ELR (cell line): ENCODE measurements at regions not wholly inside any gene's neighbourhood (a gene's known extent, or its start where the extent isn't known, plus 50 kb on each side); places are given as distances from the start of the nearest gene placed in this dataset.
"Not testable (repeated sequence)": the region's sequence is repeated elsewhere in the genome, so short reads cannot be mapped to it uniquely, and the experiment has no call there.

Experiments
- DNase-seq: peaks from one replicate; pipeline ENCODE4 v3.0.0-alpha.2; 2015; ENCODE audit warnings: low read depth

DNA sequence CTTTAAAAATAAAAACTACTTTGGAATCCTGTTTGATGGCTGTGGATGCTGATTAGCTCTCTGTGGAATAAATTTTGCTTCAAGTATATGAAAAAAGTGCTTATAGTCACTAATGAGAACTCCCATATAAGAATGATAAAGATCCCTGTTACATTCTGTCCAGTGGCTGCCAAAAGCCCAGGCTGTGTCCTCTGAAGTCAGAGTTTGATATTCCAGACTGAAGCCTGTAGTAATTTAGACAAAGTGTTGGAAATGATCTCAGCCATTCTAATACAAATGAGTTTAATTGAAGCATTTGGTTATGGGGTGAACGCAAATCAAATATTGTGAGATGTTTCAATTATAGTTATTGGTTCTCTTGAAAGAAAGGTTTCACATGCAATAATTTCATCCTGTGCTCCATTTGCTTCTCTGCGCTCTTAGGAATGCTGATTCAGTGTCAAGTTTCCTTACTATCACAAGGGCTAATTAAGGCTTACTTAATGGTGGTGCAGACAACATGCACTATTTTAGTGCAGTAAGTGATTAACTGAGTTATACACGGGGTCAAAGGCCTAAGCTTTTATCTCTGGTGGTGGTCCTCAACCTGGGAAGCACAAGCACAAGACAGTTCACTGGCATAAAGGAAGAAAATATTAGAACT is 867.6 kb downstream of the SORCS1 start:
- DNase-seq = no peak

DNA sequence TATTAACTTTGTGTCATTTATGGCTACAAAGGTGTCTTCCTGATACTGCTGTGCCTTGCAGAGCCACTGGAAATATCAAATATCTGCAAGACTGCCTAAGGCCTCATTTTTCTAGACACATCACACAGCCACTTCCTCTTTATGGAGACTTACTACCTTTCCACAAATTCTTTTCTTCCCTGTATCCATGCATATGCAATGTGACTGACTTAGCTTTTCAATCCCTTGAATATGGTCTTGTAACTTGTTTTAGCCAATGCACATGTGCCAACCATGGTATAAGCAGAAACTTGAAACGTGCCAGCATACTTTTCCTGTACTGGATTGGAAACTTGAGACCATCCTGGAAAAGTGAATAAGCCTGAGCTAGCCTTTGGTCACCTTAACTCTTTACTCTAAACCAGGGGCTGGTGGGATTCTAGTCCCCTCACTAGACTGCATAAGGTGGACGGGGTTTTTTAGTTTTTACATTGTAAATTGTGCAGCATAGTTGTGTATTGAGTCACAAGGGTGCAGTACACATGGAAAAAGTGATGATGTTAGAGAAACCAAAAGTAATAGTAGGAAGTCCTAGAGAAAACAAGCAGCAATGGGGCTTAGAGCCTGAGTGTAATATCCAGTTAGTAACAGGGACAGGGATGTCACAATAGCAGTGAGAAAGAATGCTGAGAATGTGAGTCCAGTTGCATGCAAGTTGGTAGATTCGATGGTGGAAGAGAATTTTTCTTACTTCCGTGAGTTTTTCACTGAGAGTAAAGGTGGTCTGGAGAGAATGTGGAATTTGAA is 879.5 kb downstream of the SORCS1 start:
- DNase-seq = peak; percentile 31

DNA sequence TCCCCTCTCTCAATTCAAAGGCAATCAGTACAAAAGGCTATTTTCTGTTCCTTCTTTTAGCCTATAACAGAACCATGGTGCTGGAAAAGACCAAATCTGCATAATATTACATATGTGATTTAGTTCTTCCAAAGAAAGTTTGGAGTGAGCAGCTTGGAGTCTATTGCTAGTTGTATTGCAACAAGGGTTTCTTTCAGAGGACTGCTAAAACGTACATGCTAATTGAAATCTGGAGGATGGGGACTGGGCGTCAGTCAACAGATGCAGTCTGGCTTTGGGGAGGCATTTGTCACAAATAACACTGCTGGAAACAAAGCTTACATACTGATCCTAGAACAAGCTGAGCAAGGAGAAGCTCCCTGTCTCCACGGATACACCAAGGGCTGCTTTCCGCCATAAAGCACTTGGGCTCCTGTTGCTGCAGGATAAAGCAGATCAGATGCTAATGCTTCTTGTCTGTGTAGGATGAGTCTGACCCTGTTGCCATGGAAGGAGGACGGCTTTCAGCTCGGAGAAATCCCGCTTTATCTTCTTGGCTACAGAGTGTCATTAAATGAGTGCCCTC is 883.5 kb downstream of the SORCS1 start:
- DNase-seq = no peak

DNA sequence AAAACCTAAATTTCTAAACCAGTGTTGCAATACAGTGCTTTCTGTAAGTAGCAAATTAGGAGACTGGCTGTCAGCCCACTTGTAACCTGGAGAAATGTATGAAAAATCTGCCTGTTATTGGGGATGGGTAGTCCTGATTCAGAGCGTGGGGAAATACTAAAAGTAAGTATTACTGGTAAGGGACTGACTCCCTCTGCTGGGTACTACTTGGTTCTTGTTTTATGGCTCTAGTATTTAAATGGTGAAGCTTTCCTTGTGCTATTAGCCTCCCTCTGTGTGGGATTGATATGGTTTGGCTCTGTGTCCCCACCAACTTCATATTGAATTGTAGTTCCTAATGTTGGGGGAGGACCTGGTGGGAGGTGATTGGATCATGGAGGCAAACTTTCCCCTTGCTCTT is 886.1 kb downstream of the SORCS1 start:
- DNase-seq = peak; percentile 13

GRCh38 chr10:106271237-106271636 is 893.3 kb downstream of the SORCS1 start:
- DNase-seq = no peak

- no peak for DNase-seq
Measured at GRCh38 chr10:106268000-106268399, 896.5 kb downstream of the SORCS1 start.

GRCh38 chr10:106267591-106267990 is 896.9 kb downstream of the SORCS1 start:
- no peak for DNase-seq

GRCh38 chr10:106257432-106257831 is 907.1 kb downstream of the SORCS1 start:
- DNase-seq = not testable (repeated sequence)

- DNase-seq = no peak
Measured at GRCh38 chr10:106255111-106255678, 909.3 kb downstream of the SORCS1 start.

DNA sequence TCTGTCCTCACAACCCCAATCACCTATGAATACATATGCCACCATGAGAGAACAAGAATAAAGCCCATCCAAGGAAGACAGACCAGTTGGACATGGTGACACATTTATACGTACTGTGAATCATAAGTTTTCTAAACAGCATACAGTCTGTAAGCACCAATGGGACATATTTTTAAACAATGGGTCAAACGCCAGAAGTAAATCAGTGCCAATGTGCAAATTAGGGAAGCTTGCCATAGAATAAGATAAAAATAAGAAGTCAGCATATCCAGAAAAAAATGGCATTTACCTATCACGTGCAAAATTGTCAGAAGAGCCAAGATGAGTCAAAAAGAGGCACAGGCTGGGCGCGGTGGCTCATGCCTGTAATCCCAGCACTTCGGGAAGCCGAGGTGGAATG is 910.4 kb downstream of the SORCS1 start:
- DNase-seq = no peak

- DNase-seq = no peak
Measured at GRCh38 chr10:106252541-106252940, 912.0 kb downstream of the SORCS1 start.

DNA sequence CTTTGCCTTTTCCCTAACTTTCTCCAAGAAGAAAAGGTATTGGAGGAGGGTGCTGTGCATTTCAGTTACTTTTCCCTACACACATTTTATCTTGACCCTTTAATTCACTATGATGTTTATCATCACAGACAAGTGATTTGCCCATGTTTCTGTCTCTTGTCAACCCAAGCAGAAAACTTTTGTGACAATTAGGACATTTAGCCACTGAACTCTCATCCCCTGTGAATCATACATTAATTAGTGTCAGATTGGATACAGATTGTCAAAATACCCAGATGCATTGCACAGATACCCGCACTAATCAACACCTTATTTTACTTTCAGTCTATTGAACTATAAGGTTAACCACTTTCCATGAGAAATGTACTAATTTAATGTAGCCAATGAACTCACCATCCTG is 912.9 kb downstream of the SORCS1 start:
- no peak for DNase-seq

DNA sequence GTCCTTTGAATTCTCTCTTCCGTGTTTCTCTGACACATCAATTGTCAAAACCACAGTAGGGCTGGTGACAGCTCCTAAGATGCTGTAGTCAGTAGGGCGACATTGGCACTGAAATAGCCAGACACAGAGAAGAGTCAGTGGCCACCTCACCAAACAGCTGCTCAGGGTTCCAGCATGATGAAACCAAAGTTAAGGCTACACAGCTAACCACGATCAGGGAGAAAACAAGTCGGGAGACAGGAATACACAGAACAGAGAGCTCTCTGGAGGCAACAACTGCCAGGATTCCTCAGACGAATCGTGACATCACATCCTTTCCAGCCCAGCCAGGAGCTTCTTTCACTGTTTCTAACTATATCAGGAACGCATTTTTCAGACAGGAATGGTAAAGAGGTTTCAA is 922.2 kb downstream of the SORCS1 start:
- peak; percentile 5 for DNase-seq

- peak; percentile 9 for DNase-seq
Measured at GRCh38 chr10:106226828-106227227, 937.7 kb downstream of the SORCS1 start.

- peak; percentile 4 for DNase-seq
Measured at GRCh38 chr10:106226142-106226541, 938.4 kb downstream of the SORCS1 start.

GRCh38 chr10:106224676-106225075 is 939.8 kb downstream of the SORCS1 start:
- DNase-seq = peak; percentile 53

GRCh38 chr10:106217627-106218026 is 946.9 kb downstream of the SORCS1 start:
- DNase-seq = no peak

- DNase-seq = no peak
Measured at GRCh38 chr10:106216085-106216484, 948.4 kb downstream of the SORCS1 start.

DNA sequence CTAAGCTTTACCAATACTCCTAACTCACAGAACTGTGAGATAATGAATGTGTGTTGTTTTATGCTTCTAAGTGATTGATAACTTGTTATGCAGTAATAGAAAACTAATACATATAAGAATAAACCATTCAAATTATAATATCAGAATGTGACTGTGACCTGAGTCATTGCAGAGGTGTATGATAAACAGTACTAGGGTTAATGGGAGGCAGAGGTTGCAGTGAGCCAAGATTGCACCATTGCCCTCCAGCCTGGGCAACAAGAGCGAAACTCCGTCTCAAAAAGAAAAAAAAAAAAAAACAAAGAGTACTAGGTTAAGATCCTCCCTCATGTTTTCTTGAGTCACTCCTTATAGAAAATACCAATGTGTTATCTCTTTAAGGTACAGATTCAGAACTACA is 950.3 kb downstream of the SORCS1 start:
- no peak for DNase-seq

DNA sequence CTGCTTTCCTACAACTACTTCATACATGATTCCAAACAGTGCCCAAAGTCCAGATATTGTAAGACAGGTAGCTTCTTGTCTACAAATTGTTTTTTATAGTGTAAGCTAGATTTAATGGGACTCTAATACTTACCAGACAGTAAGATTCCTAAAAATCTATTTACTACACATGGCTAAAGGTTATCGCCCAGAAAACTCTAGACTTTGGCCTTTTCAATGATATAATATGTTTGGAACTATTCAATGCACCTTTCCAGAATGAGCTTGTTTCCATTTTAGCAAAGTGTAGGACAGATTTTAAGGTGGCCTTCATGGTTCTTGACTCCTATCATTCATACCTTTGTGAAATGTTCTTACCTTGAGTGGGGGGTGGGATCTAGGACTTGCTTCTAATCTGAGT is 951.0 kb downstream of the SORCS1 start:
- no peak for DNase-seq

DNA sequence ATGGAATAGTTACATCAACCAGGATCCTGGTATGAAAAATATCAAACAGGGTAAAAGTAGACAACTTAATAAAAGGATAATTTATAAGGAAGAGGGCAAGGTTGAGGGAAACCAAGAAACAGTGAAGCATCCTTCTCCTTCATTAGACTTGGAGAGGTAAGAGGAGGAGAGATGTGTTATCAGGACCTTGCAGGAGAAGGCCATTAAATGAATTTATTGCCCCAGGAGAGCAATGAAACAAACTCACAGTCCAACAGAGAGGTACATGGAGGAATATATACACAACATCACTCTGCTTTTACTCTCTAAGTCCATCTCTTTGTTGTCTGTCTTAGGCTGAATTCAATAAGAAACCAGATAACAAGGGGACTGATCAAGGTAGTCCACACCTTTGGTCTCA is 966.2 kb downstream of the SORCS1 start:
- DNase-seq = no peak

GRCh38 chr10:106189292-106189691 is 975.2 kb downstream of the SORCS1 start:
- DNase-seq = peak; percentile 46

GRCh38 chr10:106185951-106186350 is 978.6 kb downstream of the SORCS1 start:
- no peak for DNase-seq
